Cardiac fibroblast (primary cell): ENCODE measurements at regions not wholly inside any gene's neighbourhood (a gene's known extent, or its start where the extent isn't known, plus 50 kb on each side); places are given as distances from the start of the nearest gene placed in this dataset.
"Not testable (repeated sequence)": the region's sequence is repeated elsewhere in the genome, so short reads cannot be mapped to it uniquely, and the experiment has no call there.

ENCODE experiments used
- DNase-seq, 2 donors: peaks; one replicate each; pipeline versions ENCODE4 v3.0.0 to v3.0.0-alpha.2; 2010; ENCODE audit warnings: low read depth in 2 of 2
- H3K4me3 ChIP-seq, 2 donors: replicated peaks in 1 of 2; 1 replicate in 1 of 2; 2 replicates in 1 of 2; pipeline ENCODE4 v1.5.1; 2011; ENCODE audit warnings: low read depth in 2 of 2, low read length in 2 of 2, mild to moderate bottlenecking in 2 of 2, moderate library complexity in 1 of 2
- TF ChIP-seq, protein P1 (sequence below): IDR thresholded peaks from one replicate; pipeline ENCODE4 v1.5.1; 2011; ENCODE audit warnings: low read depth, mild to moderate bottlenecking, low read length, inconsistent platforms

- H3K4me3 ChIP-seq: no peak overlapping the region
- DNase-seq: no peak
- TF ChIP-seq, protein P1, sequence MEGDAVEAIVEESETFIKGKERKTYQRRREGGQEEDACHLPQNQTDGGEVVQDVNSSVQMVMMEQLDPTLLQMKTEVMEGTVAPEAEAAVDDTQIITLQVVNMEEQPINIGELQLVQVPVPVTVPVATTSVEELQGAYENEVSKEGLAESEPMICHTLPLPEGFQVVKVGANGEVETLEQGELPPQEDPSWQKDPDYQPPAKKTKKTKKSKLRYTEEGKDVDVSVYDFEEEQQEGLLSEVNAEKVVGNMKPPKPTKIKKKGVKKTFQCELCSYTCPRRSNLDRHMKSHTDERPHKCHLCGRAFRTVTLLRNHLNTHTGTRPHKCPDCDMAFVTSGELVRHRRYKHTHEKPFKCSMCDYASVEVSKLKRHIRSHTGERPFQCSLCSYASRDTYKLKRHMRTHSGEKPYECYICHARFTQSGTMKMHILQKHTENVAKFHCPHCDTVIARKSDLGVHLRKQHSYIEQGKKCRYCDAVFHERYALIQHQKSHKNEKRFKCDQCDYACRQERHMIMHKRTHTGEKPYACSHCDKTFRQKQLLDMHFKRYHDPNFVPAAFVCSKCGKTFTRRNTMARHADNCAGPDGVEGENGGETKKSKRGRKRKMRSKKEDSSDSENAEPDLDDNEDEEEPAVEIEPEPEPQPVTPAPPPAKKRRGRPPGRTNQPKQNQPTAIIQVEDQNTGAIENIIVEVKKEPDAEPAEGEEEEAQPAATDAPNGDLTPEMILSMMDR: no peak
Observed at GRCh38 chr14:97065305-97066067, 268.3 kb downstream of the VRK1 start.

DNA sequence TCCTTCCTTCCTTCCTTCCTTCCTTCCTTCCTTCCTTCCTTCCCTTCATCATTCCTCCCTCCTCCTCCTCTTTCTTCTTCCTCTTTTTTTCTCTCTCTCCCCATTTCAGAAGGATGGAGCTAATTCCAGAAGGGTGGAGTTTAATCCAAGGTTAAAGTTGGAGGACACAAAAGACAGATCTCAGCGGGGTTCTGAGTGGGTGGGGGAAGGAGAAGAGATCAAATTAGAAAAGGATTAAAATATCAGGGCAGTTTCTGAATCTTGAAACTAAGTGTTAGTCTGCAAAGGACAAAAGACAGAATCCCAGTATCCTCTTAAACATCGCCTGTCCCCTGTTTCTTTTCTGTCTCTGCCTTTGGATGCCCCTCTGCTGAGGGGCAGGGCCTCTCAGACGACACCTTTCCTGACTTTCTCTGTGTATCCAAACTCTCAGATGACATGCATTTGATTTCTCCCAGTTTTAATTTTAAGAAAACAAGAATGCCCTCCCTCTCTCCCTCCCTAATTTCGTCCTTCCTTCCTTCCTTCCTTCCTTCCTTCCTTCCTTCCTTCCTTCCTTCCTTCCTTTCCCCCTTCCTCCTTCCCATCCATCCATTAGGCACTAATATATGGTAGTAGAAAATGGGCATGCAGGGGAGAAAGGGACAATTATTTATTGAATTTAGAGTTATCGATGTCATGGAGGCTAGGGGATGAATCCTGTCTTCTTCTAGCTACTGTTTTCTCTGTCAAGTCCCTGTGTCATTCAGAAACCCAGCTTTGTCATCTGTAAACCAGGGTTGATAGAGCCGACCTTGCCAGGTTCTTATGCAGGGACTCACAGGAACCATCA lies 269.1 kb downstream of the VRK1 start:
- no peak overlapping the region for H3K4me3 ChIP-seq
- DNase-seq: no peak
- TF ChIP-seq, protein P1: no peak

DNA sequence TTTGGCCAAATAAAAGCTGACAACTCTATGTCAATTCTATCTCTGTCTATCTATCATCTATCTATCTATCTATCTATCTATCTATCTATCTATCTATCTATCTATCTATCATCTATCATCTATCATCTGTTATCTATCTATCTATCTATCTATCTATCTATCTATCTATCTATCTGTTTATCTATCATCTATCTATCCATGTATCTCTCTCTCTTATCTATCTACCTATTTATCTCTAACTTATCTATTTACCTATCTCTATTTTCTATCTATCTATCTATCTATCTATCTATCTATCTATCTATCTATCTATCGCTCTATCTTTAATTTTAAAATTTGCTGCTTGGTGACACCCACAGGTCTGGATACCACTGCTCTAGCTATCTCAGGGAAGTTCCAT lies 271.1 kb downstream of the VRK1 start:
- not testable (repeated sequence) for H3K4me3 ChIP-seq, DNase-seq

- H3K4me3 ChIP-seq: no peak overlapping the region
- DNase-seq: no peak
- TF ChIP-seq, protein P1: no peak
Observed at GRCh38 chr14:97070259-97070658, 273.1 kb downstream of the VRK1 start.

GRCh38 chr14:97071177-97071576 lies 274.0 kb downstream of the VRK1 start:
- TF ChIP-seq, protein P1: no peak
- H3K4me3 ChIP-seq: no peak overlapping the region
- DNase-seq: no peak

- TF ChIP-seq, protein P1: no peak
- no peak for DNase-seq
- H3K4me3 ChIP-seq: no peak overlapping the region
Observed at GRCh38 chr14:97073622-97074021, 276.4 kb downstream of the VRK1 start.

- no peak for DNase-seq
- H3K4me3 ChIP-seq: no peak overlapping the region
- TF ChIP-seq, protein P1: no peak
Observed at GRCh38 chr14:97074456-97074855, 277.3 kb downstream of the VRK1 start.
